Kidney (tissue), 13 donors: ENCODE measurements at regions not wholly inside any gene's neighbourhood (a gene's known extent, or its start where the extent isn't known, plus 50 kb on each side); places are given as distances from the start of the nearest gene placed in this dataset.

Experiments
- DNase-seq, 5 donors: peaks; one replicate each; pipeline ENCODE4 v3.0.0-alpha.2; 2013 to 2020
- FAIRE-seq: peaks from 2 replicates; lab custom pipeline; 2012; peaks lifted over from hg19 to GRCh38; lab: Jason Lieb, UNC
- H3K27ac ChIP-seq, 2 donors: one replicate each; pipeline ENCODE4 v1.7.0; 2013; ENCODE audit warnings: low read depth in 2 of 2, low read length in 2 of 2, inconsistent platforms in 1 of 2
- H3K27me3 ChIP-seq: one replicate; pipeline ENCODE4 v1.7.1; 2013; ENCODE audit warnings: low read length, inconsistent platforms; ENCODE audit not compliant: control insufficient read depth, insufficient read depth
- H3K36me3 ChIP-seq, 3 donors: one replicate each; pipeline versions ENCODE4 v1.7.0 to v1.7.1; 2013; ENCODE audit warnings: low read length in 3 of 3, control low read depth in 1 of 3, inconsistent platforms in 1 of 3; ENCODE audit not compliant: insufficient read depth in 3 of 3, control insufficient read depth in 2 of 3
- H3K4me1 ChIP-seq, 3 donors: one replicate each; pipeline versions ENCODE4 v1.7.0 to v1.7.1; 2013; ENCODE audit warnings: low read length in 3 of 3, inconsistent platforms in 1 of 3, low read depth in 1 of 3; ENCODE audit not compliant: control insufficient read depth in 2 of 3, insufficient read depth in 2 of 3
- H3K4me3 ChIP-seq, 3 donors: one replicate each; pipeline versions ENCODE4 v1.7.0 to v1.8.1; 2013; ENCODE audit warnings: low read length in 3 of 3, control low read depth in 1 of 3, inconsistent platforms in 1 of 3
- H3K9ac ChIP-seq, 3 donors: one replicate each; pipeline versions ENCODE4 v1.7.0 to v1.7.1; 2013; ENCODE audit warnings: low read length in 3 of 3, control low read depth in 1 of 3, inconsistent platforms in 1 of 3
- H3K9me3 ChIP-seq, 3 donors: one replicate each; pipeline versions ENCODE4 v1.7.0 to v1.7.1; 2013; ENCODE audit warnings: low read length in 3 of 3, control low read depth in 1 of 3, inconsistent platforms in 1 of 3; ENCODE audit not compliant: control insufficient read depth in 2 of 3, insufficient read depth in 1 of 3
- intact Hi-C: fragments of 100-400 bp; cut with DNase I; formaldehyde crosslinking; loops from one replicate; pipeline ENCODE4 v1.11.1; 2022
- TF ChIP-seq, protein P1 (sequence below): IDR thresholded peaks from 3 replicates; pipeline ENCODE4 v1.5.1; 2012; ENCODE audit warnings: mild to moderate bottlenecking, moderate library complexity, borderline replicate concordance; ENCODE audit not compliant: insufficient read depth; ENCODE audit errors: extremely low read depth
- donor health status: control.
- donor health status: control.
- donor health status: control.
- donor health status: control.
- donor health status: control.
- donor health status: DM: yes; HTN: yes; CAD: no.
- donor health status: Normal renal cell carcinoma (clear cell type).

DNA sequence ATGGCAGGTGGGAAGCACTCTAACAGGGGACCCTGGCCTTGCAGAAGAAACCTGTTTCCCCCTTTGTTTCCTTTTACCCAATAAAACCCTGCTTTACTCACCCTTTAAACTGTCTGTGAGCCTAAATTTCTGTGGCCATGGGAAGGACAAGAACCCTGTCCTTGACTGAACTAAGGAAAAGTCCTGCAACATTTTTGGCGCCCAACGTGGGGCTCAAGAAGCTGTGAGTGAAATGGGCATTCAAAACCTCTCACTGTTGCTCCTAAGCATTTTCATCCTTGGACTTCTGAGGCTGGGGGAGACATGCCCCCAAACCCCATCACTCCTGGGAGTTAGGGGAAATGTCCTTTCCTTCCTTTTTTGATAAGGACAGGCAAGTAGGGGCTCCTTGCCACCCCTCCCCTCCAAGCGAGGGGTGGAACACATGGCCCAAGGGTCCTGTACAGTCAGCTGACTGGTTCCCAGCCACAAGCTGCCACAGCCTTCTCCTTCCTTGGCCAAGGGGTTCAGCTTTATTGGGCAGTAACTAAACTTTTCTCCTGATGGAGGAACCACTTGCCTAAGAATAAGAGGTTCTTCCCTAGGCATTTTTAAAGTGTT is 381.6 kb downstream of the KLF5 start:
- TF ChIP-seq, protein P1, sequence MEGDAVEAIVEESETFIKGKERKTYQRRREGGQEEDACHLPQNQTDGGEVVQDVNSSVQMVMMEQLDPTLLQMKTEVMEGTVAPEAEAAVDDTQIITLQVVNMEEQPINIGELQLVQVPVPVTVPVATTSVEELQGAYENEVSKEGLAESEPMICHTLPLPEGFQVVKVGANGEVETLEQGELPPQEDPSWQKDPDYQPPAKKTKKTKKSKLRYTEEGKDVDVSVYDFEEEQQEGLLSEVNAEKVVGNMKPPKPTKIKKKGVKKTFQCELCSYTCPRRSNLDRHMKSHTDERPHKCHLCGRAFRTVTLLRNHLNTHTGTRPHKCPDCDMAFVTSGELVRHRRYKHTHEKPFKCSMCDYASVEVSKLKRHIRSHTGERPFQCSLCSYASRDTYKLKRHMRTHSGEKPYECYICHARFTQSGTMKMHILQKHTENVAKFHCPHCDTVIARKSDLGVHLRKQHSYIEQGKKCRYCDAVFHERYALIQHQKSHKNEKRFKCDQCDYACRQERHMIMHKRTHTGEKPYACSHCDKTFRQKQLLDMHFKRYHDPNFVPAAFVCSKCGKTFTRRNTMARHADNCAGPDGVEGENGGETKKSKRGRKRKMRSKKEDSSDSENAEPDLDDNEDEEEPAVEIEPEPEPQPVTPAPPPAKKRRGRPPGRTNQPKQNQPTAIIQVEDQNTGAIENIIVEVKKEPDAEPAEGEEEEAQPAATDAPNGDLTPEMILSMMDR: no peak
- peaks cover 0 to 34% (median 12%) of the 10 kb centered on the region in 3 donors for H3K9me3 ChIP-seq
- no peak overlapping the region for H3K27ac ChIP-seq
- no peaks in the 10 kb centered on the region for H3K36me3 ChIP-seq
- H3K4me1 ChIP-seq: no peaks in the 10 kb centered on the region
- H3K4me3 ChIP-seq: no peak overlapping the region
- no peak for FAIRE-seq
- no peak overlapping the region for H3K9ac ChIP-seq
- peak in 1 of 5 donors; percentile 9 for DNase-seq
- intact Hi-C loops: no loop called here
- no peaks in the 10 kb centered on the region for H3K27me3 ChIP-seq

DNA sequence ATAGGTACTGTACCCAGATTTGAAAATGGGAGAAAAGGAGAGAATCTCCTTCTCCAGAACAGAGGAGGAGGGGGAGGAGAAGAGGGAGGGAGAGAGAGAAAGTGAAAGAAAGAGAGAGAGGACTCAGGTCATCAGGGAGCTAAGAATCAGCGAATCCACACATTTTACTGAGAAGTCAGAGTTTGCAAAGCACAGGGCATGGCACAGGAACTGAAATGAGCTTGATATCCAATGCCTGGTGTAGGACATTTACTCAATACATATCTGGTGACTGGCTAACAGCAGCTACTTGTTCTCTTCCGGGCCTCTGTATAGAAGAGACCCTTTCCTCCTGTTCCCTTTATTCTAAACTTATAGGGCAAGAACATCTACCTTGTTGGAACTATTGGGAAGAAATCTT is 375.1 kb downstream of the KLF5 start:
- no peak overlapping the region for H3K4me3 ChIP-seq
- intact Hi-C loops: no loop called here
- no peak overlapping the region for H3K9ac ChIP-seq
- no peaks in the 10 kb centered on the region for H3K27me3 ChIP-seq
- H3K9me3 ChIP-seq: peaks cover 0 to 7% (median 0%) of the 10 kb centered on the region in 3 donors
- H3K36me3 ChIP-seq: no peaks in the 10 kb centered on the region
- DNase-seq (no peak), FAIRE-seq (no peak)
- no peaks in the 10 kb centered on the region for H3K4me1 ChIP-seq
- TF ChIP-seq, protein P1: no peak
- no peak overlapping the region for H3K27ac ChIP-seq

DNA sequence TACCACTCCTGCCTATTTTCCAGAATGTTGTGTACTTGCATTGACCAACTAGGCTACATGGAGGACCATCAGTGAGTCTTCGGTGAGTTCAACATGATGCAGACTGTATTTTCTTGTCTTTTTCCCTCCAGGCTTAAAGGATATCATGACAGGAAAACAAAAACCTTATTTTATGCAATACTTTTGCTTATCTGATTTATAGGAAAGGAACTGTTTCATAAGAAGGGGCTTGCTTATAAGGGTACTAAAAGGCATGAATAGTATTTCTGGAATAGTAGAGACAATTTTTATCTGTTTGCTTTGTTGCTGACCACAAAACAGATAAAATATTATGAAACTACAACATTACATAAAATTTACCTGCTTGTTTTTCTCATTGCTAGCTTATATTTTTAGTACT is 374.7 kb downstream of the KLF5 start:
- peaks cover 0 to 3% (median 0%) of the 10 kb centered on the region in 3 donors for H3K9me3 ChIP-seq
- H3K4me3 ChIP-seq: no peak overlapping the region
- no peak overlapping the region for H3K9ac ChIP-seq
- no peak overlapping the region for H3K27ac ChIP-seq
- FAIRE-seq: no peak
- no peaks in the 10 kb centered on the region for H3K27me3 ChIP-seq
- DNase-seq: no peak
- intact Hi-C loops: no loop called here
- H3K36me3 ChIP-seq: no peaks in the 10 kb centered on the region
- TF ChIP-seq, protein P1: no peak
- H3K4me1 ChIP-seq: no peaks in the 10 kb centered on the region

DNA sequence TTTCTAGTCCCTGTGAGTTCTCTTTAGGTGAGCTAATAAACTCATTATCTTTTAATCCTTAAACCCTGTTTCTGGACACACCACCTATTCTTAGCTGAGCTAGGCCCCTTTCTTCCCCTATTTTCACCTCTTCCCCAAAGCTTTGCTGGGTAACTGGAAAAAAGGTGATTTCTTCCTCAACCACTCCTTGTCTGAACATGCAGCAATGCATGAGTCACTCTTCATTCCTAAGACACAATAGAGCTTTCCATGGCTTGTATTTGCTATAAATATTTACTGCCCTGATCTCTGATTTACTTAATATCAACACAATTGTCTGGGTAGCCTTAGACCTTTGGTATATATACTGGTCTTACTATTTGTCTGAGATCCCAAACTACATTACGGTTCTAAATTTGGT is 370.9 kb downstream of the KLF5 start:
- H3K27me3 ChIP-seq: no peaks in the 10 kb centered on the region
- FAIRE-seq (no peak), DNase-seq (no peak)
- H3K27ac ChIP-seq: no peak overlapping the region
- no peaks in the 10 kb centered on the region for H3K9me3 ChIP-seq
- TF ChIP-seq, protein P1: no peak
- intact Hi-C loops: no loop called here
- H3K4me3 ChIP-seq: no peak overlapping the region
- H3K9ac ChIP-seq: no peak overlapping the region
- H3K36me3 ChIP-seq: no peaks in the 10 kb centered on the region
- no peaks in the 10 kb centered on the region for H3K4me1 ChIP-seq
